HTR-8/SVneo (cell line): ENCODE measurements at regions not wholly inside any gene's neighbourhood (a gene's known extent, or its start where the extent isn't known, plus 50 kb on each side); places are given as distances from the start of the nearest gene placed in this dataset.
A peak's percentile ranks its signal among the peaks of the same experiment; 100 is the strongest.
"Not testable (repeated sequence)": the region's sequence is repeated elsewhere in the genome, so short reads cannot be mapped to it uniquely, and the experiment has no call there.

Experiments used
- DNase-seq: peaks from one replicate; pipeline ENCODE4 v3.0.0; 2011; ENCODE audit warnings: low spot score, mixed read lengths; ENCODE audit not compliant: insufficient read length
- FAIRE-seq: peaks from 2 replicates; lab custom pipeline; 2011; peaks lifted over from hg19 to GRCh38; lab: Jason Lieb, UNC

- no peak for DNase-seq
- no peak for FAIRE-seq
These were observed 92.5 kb downstream of the MMUT start for GRCh38 chr6:49370518-49370917.

GRCh38 chr6:49366539-49366938, 96.5 kb downstream of the MMUT start:
- FAIRE-seq (no peak), DNase-seq (no peak)

GRCh38 chr6:49348561-49348960, 114.5 kb downstream of the MMUT start:
- no peak for FAIRE-seq
- DNase-seq = no peak

GRCh38 chr6:49342410-49342809, 120.6 kb downstream of the MMUT start:
- DNase-seq (no peak), FAIRE-seq (no peak)

GRCh38 chr6:49341869-49342268, 121.2 kb downstream of the MMUT start:
- no peak for FAIRE-seq
- no peak for DNase-seq

- FAIRE-seq (no peak), DNase-seq (no peak)
These were observed 124.0 kb downstream of the MMUT start for GRCh38 chr6:49339096-49339495.

GRCh38 chr6:49336514-49337131, 126.4 kb downstream of the MMUT start:
- no peak for DNase-seq
- no peak for FAIRE-seq

- DNase-seq = no peak
- FAIRE-seq = no peak
These were observed 129.5 kb downstream of the MMUT start for GRCh38 chr6:49333345-49334125.

GRCh38 chr6:49332781-49333180, 130.3 kb downstream of the MMUT start:
- no peak for FAIRE-seq
- no peak for DNase-seq

- DNase-seq (no peak), FAIRE-seq (no peak)
These were observed 133.9 kb downstream of the MMUT start for GRCh38 chr6:49329186-49329585.

- FAIRE-seq (no peak), DNase-seq (no peak)
These were observed 134.9 kb downstream of the MMUT start for GRCh38 chr6:49328051-49328744.

- FAIRE-seq (no peak), DNase-seq (no peak)
These were observed 135.5 kb downstream of the MMUT start for GRCh38 chr6:49327571-49327970.

- DNase-seq (no peak), FAIRE-seq (no peak)
These were observed 136.0 kb downstream of the MMUT start for GRCh38 chr6:49327005-49327404.

GRCh38 chr6:49326347-49326746, 136.7 kb downstream of the MMUT start:
- peak; percentile 19 for DNase-seq
- FAIRE-seq = peak; percentile 58

GRCh38 chr6:49325891-49326290, 137.2 kb downstream of the MMUT start:
- FAIRE-seq (no peak), DNase-seq (no peak)

GRCh38 chr6:49322861-49323260, 140.2 kb downstream of the MMUT start:
- FAIRE-seq = no peak
- DNase-seq = no peak

- no peak for FAIRE-seq
- DNase-seq = no peak
These were observed 141.4 kb downstream of the MMUT start for GRCh38 chr6:49321561-49322072.

- no peak for FAIRE-seq
- no peak for DNase-seq
These were observed 158.0 kb downstream of the MMUT start for GRCh38 chr6:49305010-49305409.

- not testable (repeated sequence) for DNase-seq
These were observed 158.7 kb downstream of the MMUT start for GRCh38 chr6:49304393-49304792.

GRCh38 chr6:49300911-49301310, 162.1 kb downstream of the MMUT start:
- no peak for DNase-seq
- FAIRE-seq = no peak

More at GRCh38 chr6:49304393-49304792, 158.7 kb downstream of the MMUT start:
- not testable (repeated sequence) for FAIRE-seq

- DNase-seq (no peak), FAIRE-seq (no peak)
These were observed 162.6 kb downstream of the MMUT start for GRCh38 chr6:49300443-49300842.
